Gastrocnemius medialis (tissue), 4 donors: ENCODE measurements at regions not wholly inside any gene's neighbourhood (a gene's known extent, or its start where the extent isn't known, plus 50 kb on each side); places are given as distances from the start of the nearest gene placed in this dataset.

Source experiments
- ATAC-seq, 2 donors: fragments of 150-250 bp; one replicate each; pipeline ENCODE4 v1.9.1; 2016
- DNase-seq, 2 donors: peaks; one replicate each; pipeline ENCODE4 v3.0.0-alpha.2; 2019
- H3K27ac ChIP-seq, 4 donors: fragments of 200-600 bp; sonication (generic); 1 replicate in 1 of 4; 2 replicates in 3 of 4; pipeline ENCODE4 v1.5.1; 2016 to 2018; ENCODE audit warnings: mild to moderate bottlenecking in 2 of 4, moderate library complexity in 1 of 4
- H3K27me3 ChIP-seq, 3 donors: fragments of 200-600 bp; sonication (generic) in 2 of 3; 1 replicate in 1 of 3; 2 replicates in 2 of 3; pipeline versions ENCODE4 v1.5.1 to v1.6.0; 2016 to 2019; ENCODE audit warnings: mild to moderate bottlenecking in 1 of 3, moderate library complexity in 1 of 3
- H3K36me3 ChIP-seq, 2 donors: fragments of 200-600 bp; sonication (generic) in 1 of 2; one replicate each; pipeline ENCODE4 v1.5.1; 2017 to 2018
- H3K4me1 ChIP-seq, 2 donors: fragments of 200-600 bp; sonication (generic) in 1 of 2; one replicate each; pipeline ENCODE4 v1.5.1; 2016 to 2017; ENCODE audit warnings: mild to moderate bottlenecking in 2 of 2
- H3K4me3 ChIP-seq, 4 donors: fragments of 200-600 bp; sonication (generic) in 3 of 4; 1 replicate in 1 of 4; 2 replicates in 3 of 4; pipeline ENCODE4 v1.5.1; 2016 to 2019; ENCODE audit warnings: mild to moderate bottlenecking in 2 of 4
- H3K9me3 ChIP-seq, 3 donors: fragments of 200-600 bp; sonication (generic) in 2 of 3; 1 replicate in 1 of 3; 2 replicates in 2 of 3; pipeline ENCODE4 v1.5.1; 2016 to 2019
- CTCF ChIP-seq, 5 experiments: fragments of 450-650 bp in 3 of 5; fragments of 200-600 bp in 2 of 5; sonication (generic) in 2 of 5; IDR thresholded peaks in 4 of 5; conservative IDR thresholded peaks in 1 of 5; 1 replicate in 4 of 5; 2 replicates in 1 of 5; pipeline ENCODE4 v1.5.1; 2016 to 2019; ENCODE audit warnings: antibody characterized with exemption in 5 of 5, mild to moderate bottlenecking in 3 of 5, moderate library complexity in 3 of 5
- POLR2A ChIP-seq, 2 donors: fragments of 450-650 bp; IDR thresholded peaks; one replicate each; pipeline ENCODE4 v1.6.1; 2017; ENCODE audit warnings: antibody characterized with exemption in 2 of 2, mild to moderate bottlenecking in 2 of 2, moderate library complexity in 2 of 2
- in situ Hi-C, 4 donors: fragments of 200-750 bp; cut with MboI; loops; one replicate each; pipeline versions ENCODE4 v1.15.0 to v1.8.0; 2017; ENCODE audit warnings: low sequenced_read_pairs in 4 of 4
- intact Hi-C: fragments of 100-400 bp; cut with DNase I; formaldehyde crosslinking; loops from one replicate; pipeline ENCODE4 v1.15.1; 2023; ENCODE audit warnings: low total_unique reads

GRCh38 chr13:73370066-73370465, 311.3 kb downstream of the KLF5 start:
- in situ Hi-C loops (no loop called here), intact Hi-C loops (no loop called here)
- Histone ChIP-seq H3K27ac (no peak overlapping the region), H3K4me3 (no peak overlapping the region), H3K4me1 (peaks cover 0 to 4% of the 10 kb centered on the region in 2 donors), H3K27me3 (no peaks in the 10 kb centered on the region), H3K9me3 (no peaks in the 10 kb centered on the region), H3K36me3 (no peaks in the 10 kb centered on the region)
- ATAC-seq (no peak), DNase-seq (no peak)
- TF ChIP-seq POLR2A (IDR thresholded peaks at IDR 0.05) (no peak), CTCF (IDR thresholded peaks at IDR 0.05 in 4 of 5, conservative IDR thresholded peaks at IDR 0.05 in 1 of 5) (no peak)

GRCh38 chr13:73369095-73369494, 310.3 kb downstream of the KLF5 start:
- Histone ChIP-seq H3K27ac (no peak overlapping the region), H3K4me1 (peaks cover 0 to 4% of the 10 kb centered on the region in 2 donors), H3K4me3 (no peak overlapping the region), H3K9me3 (no peaks in the 10 kb centered on the region), H3K36me3 (no peaks in the 10 kb centered on the region), H3K27me3 (no peaks in the 10 kb centered on the region)
- DNase-seq: no peak
- intact Hi-C loops: no loop called here
- no peak for ATAC-seq
- no peak for TF ChIP-seq CTCF (IDR thresholded peaks at IDR 0.05 in 4 of 5, conservative IDR thresholded peaks at IDR 0.05 in 1 of 5)
- in situ Hi-C loops: no loop called here

GRCh38 chr13:73368608-73369007, 309.8 kb downstream of the KLF5 start:
- no peaks in the 10 kb centered on the region for H3K9me3 ChIP-seq
- peaks cover 0 to 4% of the 10 kb centered on the region in 2 donors for H3K4me1 ChIP-seq
- no peaks in the 10 kb centered on the region for H3K27me3 ChIP-seq
- in situ Hi-C loops: no loop called here
- H3K36me3 ChIP-seq: no peaks in the 10 kb centered on the region
- no peak overlapping the region for H3K4me3 ChIP-seq
- ATAC-seq: no peak
- no peak for DNase-seq
- H3K27ac ChIP-seq: no peak overlapping the region
- TF ChIP-seq POLR2A (IDR thresholded peaks at IDR 0.05) (no peak), CTCF (IDR thresholded peaks at IDR 0.05 in 4 of 5, conservative IDR thresholded peaks at IDR 0.05 in 1 of 5) (no peak)
- intact Hi-C loops: no loop called here

GRCh38 chr13:73367886-73368285, 309.1 kb downstream of the KLF5 start:
- Histone ChIP-seq H3K27me3 (no peaks in the 10 kb centered on the region), H3K4me3 (no peak overlapping the region), H3K27ac (no peak overlapping the region), H3K36me3 (no peaks in the 10 kb centered on the region), H3K9me3 (no peaks in the 10 kb centered on the region), H3K4me1 (peaks cover 0 to 4% of the 10 kb centered on the region in 2 donors)
- TF ChIP-seq POLR2A (IDR thresholded peaks at IDR 0.05) (no peak), CTCF (IDR thresholded peaks at IDR 0.05 in 4 of 5, conservative IDR thresholded peaks at IDR 0.05 in 1 of 5) (no peak)
- intact Hi-C loops: no loop called here
- no peak for DNase-seq
- in situ Hi-C loops: no loop called here
- ATAC-seq: no peak

GRCh38 chr13:73366241-73366640, 307.4 kb downstream of the KLF5 start:
- Histone ChIP-seq H3K27me3 (no peaks in the 10 kb centered on the region), H3K9me3 (no peaks in the 10 kb centered on the region), H3K36me3 (no peaks in the 10 kb centered on the region), H3K4me1 (peaks cover 0 to 4% of the 10 kb centered on the region in 2 donors), H3K27ac (no peak overlapping the region), H3K4me3 (no peak overlapping the region)
- in situ Hi-C loops: no loop called here
- DNase-seq (no peak), ATAC-seq (no peak)
- intact Hi-C loops: no loop called here
- TF ChIP-seq CTCF (IDR thresholded peaks at IDR 0.05 in 4 of 5, conservative IDR thresholded peaks at IDR 0.05 in 1 of 5) (no peak), POLR2A (IDR thresholded peaks at IDR 0.05) (no peak)
